HG03378 (cell line): ENCODE measurements at regions not wholly inside any gene's neighbourhood (a gene's known extent, or its start where the extent isn't known, plus 50 kb on each side); places are given as distances from the start of the nearest gene placed in this dataset.

ENCODE experiments used
- ATAC-seq: cut with Tn5 transposase; IDR thresholded peaks from one replicate; pipeline ENCODE4 v1.9.1; 2021; ENCODE audit warnings: mild to moderate bottlenecking, moderate library complexity; ENCODE audit not compliant: unreplicated experiment

DNA sequence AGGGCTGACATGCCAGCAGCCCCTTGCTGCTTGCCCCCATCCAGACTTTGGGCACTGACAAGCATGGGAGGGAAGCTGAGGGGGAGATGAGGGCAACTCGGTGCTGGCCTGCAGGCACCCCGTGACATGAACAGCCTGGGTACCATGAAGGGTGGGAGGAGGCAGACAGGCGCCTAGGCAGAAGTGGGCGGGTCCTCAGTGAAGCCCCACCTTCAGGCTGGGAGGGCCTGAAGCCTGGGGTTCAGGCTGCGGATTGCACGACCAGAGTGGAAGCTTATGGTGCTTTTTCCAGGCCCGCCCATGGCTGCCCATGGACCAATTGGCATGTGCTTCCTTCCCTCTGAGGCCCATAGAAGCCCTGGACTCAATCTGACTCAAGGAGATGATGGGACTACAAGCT lies 354.1 kb downstream of the GRIA2 start:
- no peak for ATAC-seq

DNA sequence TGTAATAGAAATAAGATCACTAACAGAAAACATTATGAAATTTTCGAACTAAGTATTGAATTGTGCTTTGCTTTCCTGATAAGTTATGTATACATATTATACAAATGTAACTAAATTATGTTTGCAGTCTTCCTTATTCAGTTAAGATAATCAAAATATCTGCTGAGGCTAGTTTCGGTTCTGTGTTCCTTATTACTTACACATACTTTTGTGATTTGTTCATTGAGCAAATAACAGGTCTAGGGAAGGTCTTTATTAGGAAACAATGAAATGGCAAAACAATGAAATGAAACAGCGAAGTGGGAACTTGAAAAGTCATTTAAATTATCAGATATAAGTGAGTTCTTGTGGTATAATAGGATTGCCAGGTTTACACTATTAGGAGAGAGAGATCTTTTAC lies 352.4 kb downstream of the GRIA2 start:
- ATAC-seq, result no peak

DNA sequence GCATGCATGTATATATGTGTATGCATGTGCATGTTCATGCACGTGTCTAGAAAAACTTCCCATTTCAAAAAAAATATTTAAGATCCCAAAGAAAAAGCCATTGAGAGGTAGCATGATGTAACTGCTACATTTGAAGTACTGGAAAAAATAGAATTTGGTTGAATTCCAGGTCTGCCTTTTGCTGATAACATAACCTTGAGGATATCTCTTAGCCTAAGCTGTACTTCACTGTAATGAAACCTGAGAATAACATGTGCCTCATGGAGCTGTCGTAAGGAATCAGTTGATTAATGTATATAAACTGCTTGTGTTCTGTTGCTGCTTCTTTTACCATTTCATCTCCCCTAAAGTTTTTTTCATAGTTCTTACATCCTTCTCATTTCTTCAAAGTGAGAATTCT lies 351.8 kb downstream of the GRIA2 start:
- no peak for ATAC-seq

DNA sequence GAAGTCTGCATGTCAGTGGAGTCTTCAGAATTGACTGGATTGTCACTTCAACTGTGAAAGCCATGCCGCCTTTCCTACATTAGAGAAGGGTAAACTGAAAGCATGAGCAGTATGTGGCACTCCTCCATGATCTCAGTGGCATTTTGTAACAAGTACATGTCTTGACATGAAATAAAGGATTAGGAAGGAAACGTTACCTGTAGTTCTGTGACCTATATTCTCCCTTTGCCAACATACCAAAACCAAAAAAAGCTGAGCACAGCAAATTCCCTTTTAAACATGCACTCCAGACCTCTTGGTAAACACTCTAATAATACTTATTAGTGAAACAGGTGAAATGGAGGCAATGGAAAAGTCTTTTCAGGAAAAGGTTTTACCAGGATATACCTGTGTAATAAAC lies 344.2 kb downstream of the GRIA2 start:
- ATAC-seq, result no peak

DNA sequence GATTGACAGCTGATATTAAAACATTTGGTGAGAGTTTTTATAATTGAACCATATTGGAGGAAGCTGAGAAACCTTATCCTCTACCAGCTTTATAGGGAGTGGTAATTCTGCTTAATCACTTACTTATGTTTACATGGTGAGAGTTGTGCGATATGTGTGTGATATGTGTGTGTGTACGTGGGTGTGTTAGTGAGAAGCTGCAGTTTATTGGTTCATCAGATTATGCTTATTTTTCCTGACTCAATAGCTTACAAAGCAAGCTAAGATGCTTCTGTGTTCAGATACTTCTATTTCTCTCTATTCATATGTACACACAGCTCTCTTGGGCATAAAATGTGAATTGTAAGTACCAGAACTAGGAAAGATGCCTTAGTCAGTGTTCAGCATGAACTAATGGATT lies 343.7 kb downstream of the GRIA2 start:
- ATAC-seq, result no peak

DNA sequence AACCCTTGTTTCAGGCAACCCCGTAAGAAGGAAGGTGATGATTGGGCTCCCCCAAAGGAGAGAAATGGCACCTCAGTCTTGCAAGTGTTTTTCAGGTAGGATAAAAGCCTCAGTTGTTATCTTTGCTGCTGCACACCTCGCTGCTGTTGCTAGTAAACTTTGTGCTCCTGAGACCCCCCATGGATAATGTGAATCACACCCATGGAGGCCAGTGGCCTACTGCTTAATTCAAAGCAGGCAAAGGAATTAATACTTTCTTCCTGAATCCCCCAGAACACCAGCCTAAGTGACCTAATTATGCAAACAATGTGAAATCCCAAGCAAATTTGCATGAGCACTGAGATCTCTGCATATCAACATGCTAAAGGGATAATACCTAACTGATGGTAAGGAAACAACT lies 337.5 kb downstream of the GRIA2 start:
- no peak for ATAC-seq

DNA sequence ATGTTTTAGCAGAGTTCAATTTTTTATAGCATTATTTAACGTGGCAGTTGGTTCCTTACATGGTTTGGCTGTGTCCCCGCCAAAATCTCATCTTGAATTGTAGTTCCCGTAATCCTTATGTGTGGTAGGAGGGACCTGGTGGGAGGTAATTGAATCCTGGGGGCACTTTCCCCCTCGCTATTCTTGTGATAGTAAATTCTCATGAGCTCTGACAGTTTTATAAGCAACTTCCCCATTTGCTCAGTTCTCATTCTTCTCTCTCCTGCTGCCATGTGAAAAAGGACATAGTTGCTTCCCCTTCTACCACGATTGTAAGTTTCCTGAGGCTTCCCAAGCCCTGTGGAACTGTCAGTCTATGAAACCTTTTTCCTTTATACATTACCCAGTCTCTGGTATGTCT lies 329.5 kb downstream of the GRIA2 start:
- no peak for ATAC-seq

DNA sequence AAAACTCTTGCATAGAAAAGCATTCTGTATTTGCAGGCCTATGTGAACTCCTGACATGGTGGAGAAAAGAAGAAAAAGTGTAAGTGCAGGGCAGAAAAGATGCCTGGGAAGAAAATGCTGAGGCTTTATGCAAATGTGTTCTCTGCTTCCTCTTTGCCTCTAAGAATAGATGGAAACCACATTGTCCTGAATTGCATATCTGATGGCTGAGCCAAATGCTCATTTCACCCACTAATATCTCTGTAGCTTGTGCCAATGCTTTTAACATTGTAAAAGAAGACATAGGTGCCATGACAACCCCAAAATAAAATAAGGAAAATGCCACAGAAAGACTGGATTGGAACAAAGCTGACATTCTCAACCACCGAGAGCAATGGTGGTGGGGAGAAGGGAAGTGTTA lies 307.4 kb downstream of the GRIA2 start:
- ATAC-seq, result no peak

DNA sequence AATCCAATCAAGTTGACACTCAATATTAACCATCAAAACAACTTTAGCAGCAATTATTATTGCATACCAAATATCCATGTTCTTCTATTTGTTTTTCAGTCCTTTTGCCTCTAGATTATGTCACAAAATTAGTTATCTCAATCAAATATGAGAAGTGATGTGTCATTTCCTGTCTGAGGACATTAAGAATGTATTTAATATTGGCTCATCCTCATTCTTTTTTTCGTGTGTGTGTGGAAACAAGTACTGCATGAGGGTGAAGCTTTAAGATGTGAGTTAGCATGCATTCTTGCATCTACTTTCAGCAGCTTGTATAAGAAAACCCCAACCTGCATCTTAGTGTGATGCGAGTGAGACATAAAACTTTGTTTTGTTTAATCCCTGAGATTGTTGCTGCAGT lies 301.4 kb downstream of the GRIA2 start:
- ATAC-seq, result no peak

DNA sequence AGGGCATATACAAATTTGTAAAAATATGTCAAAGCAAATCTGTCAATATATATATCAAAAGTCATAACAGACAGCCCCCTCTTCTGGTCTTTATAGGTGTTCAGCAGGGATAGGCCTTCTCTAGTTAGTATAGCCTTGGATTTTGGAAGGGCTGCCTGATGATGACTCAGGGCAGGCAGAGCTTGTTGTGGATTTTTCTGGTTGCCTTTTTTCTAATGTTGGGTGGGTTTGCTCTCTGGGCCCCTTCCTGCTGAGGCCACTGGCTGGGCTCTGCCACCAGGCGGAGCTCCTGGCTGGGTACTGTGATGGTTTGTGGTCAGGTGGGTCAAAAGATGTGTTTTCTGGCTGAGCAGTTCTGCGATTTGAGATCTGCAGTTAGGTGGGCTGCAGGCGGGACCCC lies 294.2 kb downstream of the GRIA2 start:
- no peak for ATAC-seq

DNA sequence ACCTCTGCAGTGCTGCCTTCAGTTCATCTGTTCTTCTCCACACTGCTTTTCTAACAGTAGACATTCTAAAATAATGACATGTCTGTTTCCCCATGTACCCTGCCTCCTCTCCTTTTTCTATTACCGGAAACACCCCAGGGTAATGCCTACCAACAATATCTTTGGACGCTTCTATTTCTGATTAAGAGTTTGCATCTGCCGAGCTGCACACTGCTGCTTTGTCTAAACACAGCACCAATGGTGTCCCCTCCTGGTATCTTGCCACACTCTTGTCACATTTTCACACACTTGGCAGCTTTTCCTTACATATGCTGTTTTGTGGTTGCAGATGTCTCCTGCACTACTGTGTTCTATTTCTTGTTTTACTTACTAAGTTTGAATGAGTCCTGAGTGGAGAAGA lies 288.8 kb downstream of the GRIA2 start:
- no peak for ATAC-seq

DNA sequence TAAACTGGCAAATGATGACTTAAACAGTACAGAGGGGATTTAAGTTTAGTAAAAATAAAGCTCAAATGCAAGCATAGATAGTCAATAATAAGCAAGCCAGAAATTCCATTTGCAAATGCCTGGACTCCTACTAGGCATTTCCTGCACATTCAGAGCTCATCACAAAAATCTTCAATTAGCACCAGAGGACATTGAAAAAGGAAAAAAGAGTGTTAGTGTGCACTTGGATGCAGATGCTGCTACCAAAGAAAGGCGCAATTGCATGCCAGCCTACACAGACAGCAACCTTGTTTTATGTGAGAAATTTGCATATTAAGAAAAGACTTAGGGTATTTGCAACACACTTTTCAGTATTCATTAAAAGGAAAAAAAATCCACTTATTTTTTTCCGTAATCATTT lies 282.1 kb downstream of the GRIA2 start:
- ATAC-seq, result no peak

DNA sequence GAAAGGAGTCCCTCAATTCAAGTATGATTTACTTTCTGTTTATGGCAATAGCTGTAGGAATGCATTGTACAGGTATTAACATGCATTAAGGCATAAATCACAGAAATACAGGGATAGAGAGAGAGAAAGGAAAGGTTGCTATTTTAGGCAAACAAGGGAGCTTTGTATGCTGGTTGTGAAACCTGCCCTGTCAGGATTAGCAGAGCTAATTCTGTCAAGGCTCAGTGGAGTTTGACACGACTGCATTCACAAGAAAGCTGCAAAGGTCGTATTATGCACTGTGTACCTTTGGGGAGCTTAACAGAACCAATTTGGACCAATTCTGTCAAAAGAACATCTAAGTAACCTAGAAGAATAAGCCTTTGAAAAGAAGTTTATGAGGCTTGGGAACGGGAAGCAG lies 239.3 kb downstream of the GRIA2 start:
- ATAC-seq, result no peak

DNA sequence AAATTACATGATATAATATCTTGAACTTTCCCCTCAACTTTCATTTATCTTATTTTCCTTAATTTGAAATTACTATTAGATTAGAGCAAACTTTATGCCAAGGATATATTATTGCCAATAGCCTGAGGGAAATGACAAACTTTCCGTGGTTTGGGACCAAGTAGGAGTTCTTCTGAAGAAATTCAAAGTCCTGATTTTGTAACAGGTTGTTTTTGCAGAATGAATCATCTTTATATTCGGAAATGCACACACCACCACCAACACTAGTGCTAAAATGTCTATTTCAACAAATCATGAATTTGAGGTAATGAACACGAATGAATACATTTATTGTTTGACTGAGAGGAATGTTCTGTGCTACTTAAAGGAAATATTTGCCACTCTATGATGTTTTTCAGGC lies 226.7 kb downstream of the GRIA2 start:
- no peak for ATAC-seq

DNA sequence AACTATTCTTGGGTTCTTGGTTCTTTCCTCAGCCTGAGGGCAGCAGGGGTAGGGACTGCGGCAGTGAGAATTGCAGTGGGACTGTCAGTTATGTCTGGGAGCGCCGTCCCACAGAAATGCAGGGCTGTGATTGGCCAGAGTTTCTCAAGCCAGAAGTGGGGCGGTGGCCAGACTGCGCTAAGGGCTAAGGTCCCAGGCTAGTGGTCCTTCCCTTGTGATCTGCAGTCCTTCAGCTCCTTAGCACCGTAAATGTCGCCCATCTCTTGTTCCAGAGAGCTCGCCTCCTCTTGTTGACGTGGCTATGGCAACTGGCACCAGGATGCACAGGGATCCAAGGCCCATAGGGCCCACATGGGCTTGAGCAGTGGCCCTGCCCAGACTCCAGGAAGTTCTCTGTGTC lies 223.5 kb downstream of the GRIA2 start:
- ATAC-seq, result no peak

DNA sequence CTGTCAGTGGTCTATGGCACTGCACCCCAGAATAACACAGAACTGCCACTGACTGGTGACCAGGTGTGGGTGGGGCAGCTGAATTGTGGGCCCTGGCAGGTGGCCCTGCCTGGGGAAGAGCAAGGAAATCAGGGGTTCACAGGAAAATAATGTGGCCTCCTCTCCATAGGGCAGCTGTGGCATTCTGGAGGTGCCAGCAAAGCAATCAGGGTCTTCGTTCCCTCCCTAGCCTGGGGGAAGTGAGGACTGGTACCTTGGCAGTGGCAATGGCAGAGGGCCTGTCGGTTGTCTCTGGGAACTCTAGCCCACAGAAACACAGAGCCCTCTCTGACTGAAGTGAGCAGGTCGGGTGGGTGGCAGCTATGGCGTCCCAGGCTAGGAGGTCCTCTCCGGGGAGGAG lies 223.0 kb downstream of the GRIA2 start:
- ATAC-seq, result no peak

DNA sequence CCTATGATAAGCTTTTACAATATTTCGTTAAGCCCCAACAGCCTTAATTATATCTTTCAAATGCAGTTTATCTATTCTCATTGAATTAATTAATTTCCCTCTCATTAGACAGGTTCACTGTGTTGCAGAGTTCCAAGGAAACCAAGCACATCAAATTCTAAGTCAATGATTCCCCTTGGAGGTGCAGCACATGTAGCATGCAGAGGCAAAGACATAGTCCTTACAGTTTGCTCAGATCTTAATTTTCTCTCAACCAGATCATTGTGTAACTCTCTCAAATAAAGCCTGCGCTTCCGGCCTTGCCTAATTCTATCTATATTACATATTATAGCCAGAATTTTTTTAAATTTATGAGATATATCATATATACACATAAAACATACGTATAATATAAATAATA lies 205.4 kb downstream of the GRIA2 start:
- no peak for ATAC-seq

DNA sequence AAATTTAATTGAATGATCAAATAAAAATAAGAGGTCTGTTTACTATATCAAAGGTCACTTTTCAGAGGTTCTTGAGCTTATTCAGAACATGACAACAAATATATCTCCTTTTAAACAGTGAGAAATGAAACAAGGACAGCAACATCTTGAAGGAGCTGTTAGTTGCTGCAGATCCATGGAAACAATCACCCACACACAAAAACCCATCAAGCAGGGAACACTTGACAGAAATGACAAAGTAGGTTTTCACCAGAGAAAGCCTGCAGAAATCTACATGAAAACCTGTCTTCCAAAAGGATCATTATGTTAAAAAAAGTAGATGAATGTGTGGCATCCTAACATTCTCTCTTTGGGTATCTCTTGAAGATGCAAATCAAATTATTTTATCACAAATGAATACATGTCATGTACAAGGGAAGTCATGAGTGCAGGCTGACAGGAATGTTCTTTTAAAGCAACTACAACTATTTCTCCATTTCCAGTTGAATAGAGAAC lies 203.0 kb downstream of the GRIA2 start:
- no peak for ATAC-seq

DNA sequence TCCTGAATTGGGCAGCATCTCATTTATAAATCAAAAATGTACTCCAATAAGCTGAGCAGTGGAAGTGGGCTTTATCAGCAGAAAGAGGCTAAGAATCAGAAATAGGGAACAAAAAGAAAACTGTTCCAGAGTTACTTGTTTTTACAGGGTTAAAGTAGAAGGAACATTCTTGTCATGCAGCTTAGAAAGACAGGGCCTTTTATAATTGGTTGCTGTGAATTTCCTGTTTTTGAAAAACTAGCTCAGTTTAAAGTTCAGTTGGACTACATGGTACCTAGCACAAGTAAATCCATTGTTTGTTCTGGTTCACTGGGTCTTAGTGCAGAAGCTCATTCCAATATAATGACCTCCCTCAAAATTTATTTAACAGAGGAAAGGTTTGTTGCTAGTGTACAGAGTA lies 200.8 kb downstream of the GRIA2 start:
- ATAC-seq, result no peak
